ENCODE measurements at regions not wholly inside any gene's neighbourhood (a gene's known extent, or its start where the extent isn't known, plus 50 kb on each side); places are given as distances from the start of the nearest gene placed in this dataset.

DNA sequence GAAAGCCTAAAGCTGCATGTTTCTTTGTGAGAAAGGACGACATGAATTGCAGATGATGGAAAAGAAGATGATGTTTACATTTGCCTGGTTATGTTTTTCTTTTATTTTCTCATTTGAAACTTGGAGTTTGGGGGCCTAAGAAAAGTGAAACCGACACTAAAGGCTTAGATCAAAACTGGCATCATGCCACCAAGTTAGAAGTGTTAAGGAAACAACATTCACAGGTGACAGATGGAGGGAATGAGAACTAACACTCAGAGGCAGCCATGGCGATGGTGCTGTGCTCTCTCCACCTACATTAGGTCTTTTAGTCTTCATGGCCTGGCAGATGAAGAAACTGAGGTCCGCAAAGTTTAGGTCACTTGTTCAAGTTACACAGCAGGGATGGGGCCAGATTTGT, 923.6 kb downstream of the TUSC7 start:
- no peak for TF ChIP-seq CTCF (IDR thresholded peaks at IDR 0.05)

- TF ChIP-seq CTCF (IDR thresholded peaks at IDR 0.05), result no peak
Observed at GRCh38 chr3:117637666-117638065, 928.1 kb downstream of the TUSC7 start.

GRCh38 chr3:117644203-117644602, 934.6 kb downstream of the TUSC7 start:
- TF ChIP-seq CTCF (IDR thresholded peaks at IDR 0.05), result no peak

DNA sequence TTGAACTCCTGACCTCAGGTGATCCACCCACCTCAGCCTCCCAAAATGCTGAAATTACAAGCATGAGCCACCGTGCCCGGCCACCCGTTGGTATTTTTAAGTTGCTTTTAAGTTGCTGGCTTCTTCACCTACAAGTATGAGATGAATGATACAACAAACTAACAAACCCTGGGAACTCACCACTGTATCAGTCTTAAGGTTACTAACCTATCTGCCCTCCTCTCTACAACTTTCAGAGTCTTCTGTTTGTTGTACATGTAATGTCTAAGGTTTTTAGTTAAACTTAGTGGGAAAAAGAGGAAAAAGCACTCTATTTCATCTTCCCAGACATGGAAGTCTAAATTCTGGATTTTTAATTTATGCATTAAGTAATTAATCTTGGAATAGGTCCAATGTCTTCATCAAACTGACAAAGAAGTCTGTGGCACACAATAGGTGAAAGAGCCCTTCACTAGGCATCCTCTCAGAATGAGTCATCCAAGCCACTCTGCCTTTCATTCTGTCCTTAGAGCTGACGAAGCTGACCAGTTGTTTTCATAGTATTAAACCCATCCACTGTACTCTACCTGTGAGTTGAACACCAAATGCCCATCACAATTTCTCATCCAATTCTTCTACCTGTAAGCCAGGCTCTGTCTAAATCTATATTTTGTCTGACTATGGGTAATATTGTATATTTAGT, 936.1 kb downstream of the TUSC7 start:
- no peak for TF ChIP-seq CTCF (IDR thresholded peaks at IDR 0.05)

DNA sequence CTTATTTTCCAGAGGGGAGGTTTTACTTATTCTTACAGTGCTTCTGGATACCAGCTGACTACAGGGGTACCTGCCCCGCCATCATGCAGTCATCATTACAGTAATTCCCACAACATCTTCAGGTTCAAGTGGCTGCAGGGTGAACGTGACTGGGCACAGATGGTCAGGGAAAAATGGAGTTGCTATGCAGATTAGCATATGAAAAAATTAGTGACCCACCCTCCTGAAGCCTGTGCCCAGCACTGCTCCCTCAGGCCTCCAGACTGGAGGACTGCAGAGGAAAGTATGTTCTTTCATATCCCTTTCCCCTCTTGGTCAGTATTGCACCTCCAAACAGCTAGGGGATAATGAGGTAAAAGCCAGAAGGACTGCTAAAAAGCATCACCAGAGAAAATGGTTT, 937.9 kb downstream of the TUSC7 start:
- no peak for TF ChIP-seq CTCF (IDR thresholded peaks at IDR 0.05)

GRCh38 chr3:117651246-117651645, 941.7 kb downstream of the TUSC7 start:
- no peak for TF ChIP-seq CTCF (IDR thresholded peaks at IDR 0.05)

GRCh38 chr3:117656391-117656790, 946.8 kb downstream of the TUSC7 start:
- TF ChIP-seq CTCF (IDR thresholded peaks at IDR 0.05), result no peak

DNA sequence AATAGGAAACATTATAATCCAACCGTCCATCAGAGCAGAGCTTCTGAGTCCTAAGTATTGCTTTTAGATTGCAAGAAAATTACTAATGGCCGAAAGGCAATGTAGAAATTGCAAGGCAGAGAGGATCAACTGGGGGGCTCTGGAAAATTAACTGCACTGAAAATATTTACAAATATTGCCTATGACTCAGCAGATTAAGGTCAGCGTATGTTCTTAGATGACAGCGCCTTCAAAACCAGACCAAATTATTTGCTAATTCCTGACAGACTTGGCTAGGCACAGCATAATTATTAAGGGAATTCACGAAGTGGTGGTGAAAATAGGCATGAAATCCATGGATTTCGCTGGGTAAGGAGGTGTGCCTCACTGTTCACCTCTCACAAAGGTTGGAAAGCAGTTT, 947.7 kb downstream of the TUSC7 start:
- TF ChIP-seq CTCF (IDR thresholded peaks at IDR 0.05), result no peak

Measured in LNCAP (cell line).